VCaP (cell line): ENCODE measurements at regions not wholly inside any gene's neighbourhood (a gene's known extent, or its start where the extent isn't known, plus 50 kb on each side); places are given as distances from the start of the nearest gene placed in this dataset.
"Not testable (repeated sequence)": the region's sequence is repeated elsewhere in the genome, so short reads cannot be mapped to it uniquely, and the experiment has no call there.

ENCODE experiments used
- H3K27ac ChIP-seq: fragments of 450-650 bp; 2 replicates; pipeline ENCODE4 v1.5.1; 2017
- TF ChIP-seq, protein P1 (sequence below): fragments of 450-650 bp; conservative IDR thresholded peaks from 2 replicates; pipeline ENCODE4 v1.5.1; 2017; ENCODE audit warnings: mild to moderate bottlenecking, moderate library complexity

DNA sequence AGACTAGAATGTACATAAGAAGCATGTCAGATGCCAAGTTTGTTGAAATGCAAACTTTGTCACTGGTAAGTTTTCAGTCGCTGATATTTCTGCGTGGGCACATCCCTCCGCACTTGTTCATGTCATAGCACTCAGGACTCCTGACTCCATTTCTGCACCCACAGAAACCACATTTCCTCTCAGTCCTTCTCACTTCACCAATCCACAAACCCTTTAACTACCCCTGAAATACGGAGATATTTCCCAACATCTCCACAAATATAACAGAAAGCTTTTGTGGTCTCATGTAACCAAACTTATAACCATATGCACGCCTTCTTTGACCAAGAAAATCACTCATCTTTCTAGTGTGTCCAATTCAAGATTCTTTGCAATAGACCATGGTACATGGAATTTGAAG, 276.9 kb upstream of the ERBB4 start:
- TF ChIP-seq, protein P1, sequence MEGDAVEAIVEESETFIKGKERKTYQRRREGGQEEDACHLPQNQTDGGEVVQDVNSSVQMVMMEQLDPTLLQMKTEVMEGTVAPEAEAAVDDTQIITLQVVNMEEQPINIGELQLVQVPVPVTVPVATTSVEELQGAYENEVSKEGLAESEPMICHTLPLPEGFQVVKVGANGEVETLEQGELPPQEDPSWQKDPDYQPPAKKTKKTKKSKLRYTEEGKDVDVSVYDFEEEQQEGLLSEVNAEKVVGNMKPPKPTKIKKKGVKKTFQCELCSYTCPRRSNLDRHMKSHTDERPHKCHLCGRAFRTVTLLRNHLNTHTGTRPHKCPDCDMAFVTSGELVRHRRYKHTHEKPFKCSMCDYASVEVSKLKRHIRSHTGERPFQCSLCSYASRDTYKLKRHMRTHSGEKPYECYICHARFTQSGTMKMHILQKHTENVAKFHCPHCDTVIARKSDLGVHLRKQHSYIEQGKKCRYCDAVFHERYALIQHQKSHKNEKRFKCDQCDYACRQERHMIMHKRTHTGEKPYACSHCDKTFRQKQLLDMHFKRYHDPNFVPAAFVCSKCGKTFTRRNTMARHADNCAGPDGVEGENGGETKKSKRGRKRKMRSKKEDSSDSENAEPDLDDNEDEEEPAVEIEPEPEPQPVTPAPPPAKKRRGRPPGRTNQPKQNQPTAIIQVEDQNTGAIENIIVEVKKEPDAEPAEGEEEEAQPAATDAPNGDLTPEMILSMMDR = no peak

DNA sequence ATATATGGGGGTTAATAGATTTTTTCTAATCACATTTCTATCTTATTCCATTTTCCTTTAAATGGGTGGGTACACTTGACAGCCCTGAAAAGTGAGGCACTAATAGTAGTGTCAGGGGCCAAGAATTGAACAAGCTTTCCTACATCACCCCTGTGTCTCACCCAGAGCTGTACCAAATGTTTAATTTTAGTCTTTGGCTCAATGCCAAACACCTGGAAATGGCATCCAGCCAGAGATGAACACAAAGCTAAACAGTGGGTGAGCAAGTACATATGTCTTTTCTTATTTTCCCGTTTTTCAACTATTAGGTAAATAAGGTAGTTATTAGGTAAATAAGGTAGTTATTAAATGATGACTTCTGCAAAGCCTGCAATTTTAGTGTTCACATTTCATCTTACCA, 276.3 kb upstream of the ERBB4 start:
- TF ChIP-seq, protein P1 = no peak

More for the DNA sequence above, 276.9 kb upstream of the ERBB4 start:
- no peak overlapping the region for H3K27ac ChIP-seq

DNA sequence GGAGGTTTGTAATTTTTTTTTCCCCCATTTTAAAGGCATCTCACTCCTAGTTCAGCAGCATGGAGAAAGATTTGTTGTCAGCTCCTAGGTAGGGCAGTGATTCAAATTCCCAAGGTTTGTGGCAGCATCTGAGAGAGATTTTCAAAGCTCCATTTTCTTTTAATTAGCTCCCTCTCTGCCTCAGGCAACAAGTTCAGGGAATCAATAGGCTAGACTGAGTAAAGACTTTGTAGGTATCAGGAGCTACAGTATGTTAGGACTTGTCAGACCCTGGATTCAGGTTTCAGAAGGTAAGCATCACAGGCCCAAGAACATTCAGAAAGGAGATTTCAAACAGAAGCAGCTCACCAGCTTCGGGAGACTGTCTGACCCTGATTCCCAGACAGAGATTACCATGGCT, 273.3 kb upstream of the ERBB4 start:
- TF ChIP-seq, protein P1 = no peak

More for the DNA sequence above, 276.3 kb upstream of the ERBB4 start:
- H3K27ac ChIP-seq = no peak overlapping the region

DNA sequence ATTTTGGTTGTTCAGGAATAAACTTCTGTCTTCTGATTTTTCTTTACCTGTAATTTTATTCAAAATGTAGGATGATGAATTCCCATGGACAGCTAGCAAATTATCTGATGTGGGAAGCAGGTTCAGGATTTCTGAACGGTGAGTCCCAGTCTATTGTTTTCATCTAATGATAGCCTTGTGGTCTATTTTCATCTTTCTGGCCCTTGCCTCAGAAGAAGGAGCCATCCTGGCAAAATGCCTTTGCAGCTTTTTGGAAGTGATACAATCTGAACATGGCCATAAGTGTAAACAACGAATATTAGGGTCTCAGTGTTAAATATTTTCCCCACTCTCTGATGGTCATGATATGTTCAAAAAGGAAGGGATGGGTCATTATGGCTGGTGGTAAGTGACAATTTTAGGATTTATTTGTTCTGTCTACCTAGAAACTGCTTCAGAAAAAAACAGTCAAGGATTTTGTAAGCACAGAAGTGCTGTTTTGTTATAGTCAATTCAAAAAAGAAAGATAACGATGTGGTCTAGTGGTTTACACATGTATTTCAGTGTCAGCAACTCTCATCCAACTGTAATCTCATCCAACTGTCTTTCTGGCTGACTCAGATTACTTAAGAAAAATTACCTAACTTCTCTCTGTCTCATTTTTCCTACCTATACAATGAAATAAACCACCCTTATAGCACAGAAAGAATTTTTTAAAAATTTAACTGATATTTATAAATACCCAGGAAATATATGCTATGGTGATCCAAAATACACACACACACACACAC, 272.6 kb upstream of the ERBB4 start:
- no peak overlapping the region for H3K27ac ChIP-seq
- TF ChIP-seq, protein P1 = no peak

More for the DNA sequence above, 273.3 kb upstream of the ERBB4 start:
- H3K27ac ChIP-seq = no peak overlapping the region

DNA sequence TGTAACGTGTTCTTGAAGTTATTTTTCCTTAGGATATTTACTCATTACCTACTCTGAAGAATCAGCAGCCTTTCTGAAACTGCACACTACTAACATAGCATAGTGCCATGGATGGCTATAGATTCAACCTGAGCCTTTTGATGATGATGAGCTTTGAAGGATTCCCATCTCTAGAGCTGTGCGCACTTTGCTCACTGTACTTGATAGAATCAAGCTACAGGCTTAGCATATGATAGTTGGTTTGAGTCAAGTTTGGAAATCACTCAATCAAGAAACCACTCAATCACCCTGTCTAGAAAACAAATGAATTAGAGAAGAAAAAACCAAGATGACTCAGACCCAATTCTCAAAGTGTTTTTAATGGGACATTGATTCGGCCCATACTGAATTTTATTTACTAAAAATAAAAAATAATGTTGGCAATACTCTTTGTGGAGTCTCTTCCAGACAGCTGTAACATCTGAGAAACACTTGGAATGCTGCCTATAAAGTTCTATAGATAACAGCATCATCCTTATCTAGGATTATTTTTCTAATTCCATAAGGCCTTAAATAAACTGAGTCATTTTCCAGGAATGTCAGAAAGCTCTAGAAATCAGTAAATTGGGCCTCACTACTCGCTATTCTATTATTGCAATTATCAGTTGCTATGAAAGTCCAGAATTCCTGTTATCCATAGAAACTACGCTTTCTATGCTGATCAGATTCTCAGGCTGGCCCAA, 259.0 kb upstream of the ERBB4 start:
- H3K27ac ChIP-seq = no peak overlapping the region
- TF ChIP-seq, protein P1 = no peak

DNA sequence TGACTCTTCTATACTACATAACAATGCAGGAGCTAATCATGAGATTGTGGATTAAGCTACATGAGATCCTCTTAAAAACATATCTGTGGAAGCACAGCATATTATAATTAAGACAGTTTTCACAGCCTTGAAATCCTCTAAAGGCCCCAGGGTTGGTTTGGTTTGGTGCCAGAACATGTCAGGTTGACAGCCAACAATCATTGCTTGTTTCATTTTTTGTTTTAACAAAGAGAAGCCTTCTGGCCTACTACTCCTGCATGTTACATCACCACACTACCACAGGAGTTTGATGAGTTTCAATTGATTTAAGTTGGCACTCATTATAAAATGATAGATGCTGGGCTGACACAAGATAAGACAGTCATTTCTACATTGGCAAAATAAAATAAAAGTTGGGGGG, 255.9 kb upstream of the ERBB4 start:
- no peak overlapping the region for H3K27ac ChIP-seq
- TF ChIP-seq, protein P1 = no peak

DNA sequence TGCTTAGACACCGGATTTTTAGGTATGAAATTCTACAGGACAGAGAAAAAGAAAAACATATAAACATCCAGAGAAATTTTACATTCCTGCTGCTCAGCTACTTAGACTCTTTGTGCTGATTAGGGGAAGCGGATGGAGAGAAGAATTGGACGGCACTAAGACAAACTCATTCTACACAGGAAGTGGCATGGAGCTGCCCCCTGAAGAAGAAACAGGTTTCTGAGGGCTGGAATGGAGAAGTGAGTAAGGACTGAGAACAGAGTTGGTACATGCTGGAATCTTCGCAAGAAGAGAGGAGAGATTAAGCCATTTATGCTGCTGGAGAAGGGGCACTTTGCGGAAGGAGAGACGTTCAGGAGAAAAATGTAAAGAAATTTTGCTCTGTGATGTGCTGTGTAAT, 253.0 kb upstream of the ERBB4 start:
- no peak overlapping the region for H3K27ac ChIP-seq
- TF ChIP-seq, protein P1 = no peak

DNA sequence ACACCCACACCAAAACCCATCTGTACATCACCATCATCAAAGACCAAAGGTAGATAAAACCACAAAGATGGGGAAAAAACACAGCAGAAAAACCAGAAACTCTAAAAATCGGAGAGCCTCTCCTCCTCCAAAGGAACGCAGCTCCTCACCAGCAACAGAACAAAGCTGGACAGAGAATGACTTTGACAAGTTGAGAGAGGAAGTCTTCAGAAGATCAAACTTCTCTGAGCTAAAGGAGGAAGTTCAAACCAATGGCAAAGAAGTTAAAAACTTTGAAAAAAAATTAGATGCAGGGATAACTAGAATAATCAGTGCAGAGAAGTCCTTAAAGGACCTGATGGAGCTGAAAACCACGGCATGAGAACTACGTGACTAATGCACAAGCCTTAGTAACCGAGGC, 247.5 kb upstream of the ERBB4 start:
- not testable (repeated sequence) for H3K27ac ChIP-seq
